ENCODE measurements at regions not wholly inside any gene's neighbourhood (a gene's known extent, or its start where the extent isn't known, plus 50 kb on each side); places are given as distances from the start of the nearest gene placed in this dataset.
A peak's percentile ranks its signal among the peaks of the same experiment; 100 is the strongest.

GRCh38 chr2:3126911-3127621 lies 250.6 kb downstream of the EIPR1 start:
- WGBS, 10 experiments, result 26 to 100% (median 81%) methylated on average over 1 to 13 of the region's 23 CpGs; no CpG with 5 or more reads in 2 of the 10 experiments
- Histone ChIP-seq H3K27ac (peak overlapping the region in 1 of 2 donors; percentile 40), H3K4me1 (replicated peaks in 1 of 2) (peaks cover 29 to 35% of the 10 kb centered on the region in 2 donors), H3K4me3 (no peak overlapping the region)
- peak; percentile 12 to 66 (median 40) for ATAC-seq (replicated peaks in 6 of 8)
- in situ Hi-C loops (cut with MboI; ENCODE audit: low pct_unique_long_range_greater_than_20kb in 2 of 9, low sequenced_read_pairs in 9 of 9, unreplicated experiment in 9 of 9), result no loop called here

GRCh38 chr2:3126171-3126910 lies 251.3 kb downstream of the EIPR1 start:
- ATAC-seq (replicated peaks in 6 of 8), result peak in 3 of 8 experiments; percentile 62 to 80 (median 69)
- 18 to 100% (median 86%) methylated on average over 1 to 13 of the region's 14 CpGs; no CpG with 5 or more reads in 2 of the 10 experiments for WGBS, 10 experiments
- no peak overlapping the region for H3K27ac ChIP-seq
- peaks cover 21 to 31% of the 10 kb centered on the region in 2 donors for H3K4me1 ChIP-seq (replicated peaks in 1 of 2)
- in situ Hi-C loops (cut with MboI; ENCODE audit: low pct_unique_long_range_greater_than_20kb in 2 of 9, low sequenced_read_pairs in 9 of 9, unreplicated experiment in 9 of 9), result no loop called here
- H3K4me3 ChIP-seq, result no peak overlapping the region

GRCh38 chr2:3125761-3126130 lies 251.9 kb downstream of the EIPR1 start:
- ATAC-seq (replicated peaks in 6 of 8), result peak in 1 of 8 experiments; percentile 15
- H3K27ac ChIP-seq, result no peak overlapping the region

GRCh38 chr2:3125001-3125760 lies 252.4 kb downstream of the EIPR1 start:
- peak in 4 of 8 experiments; percentile 23 to 39 (median 30) for ATAC-seq (replicated peaks in 6 of 8)
- Histone ChIP-seq H3K4me1 (replicated peaks in 1 of 2) (peaks cover 14 to 25% of the 10 kb centered on the region in 2 donors), H3K4me3 (no peak overlapping the region), H3K27ac (no peak overlapping the region)
- in situ Hi-C loops (cut with MboI; ENCODE audit: low pct_unique_long_range_greater_than_20kb in 2 of 9, low sequenced_read_pairs in 9 of 9, unreplicated experiment in 9 of 9), result no loop called here
- 60 to 100% (median 83%) methylated on average over 2 to 16 of the region's 26 CpGs; no CpG with 5 or more reads in 1 of the 10 experiments for WGBS, 10 experiments

More at GRCh38 chr2:3125761-3126130, 251.9 kb downstream of the EIPR1 start:
- H3K4me3 ChIP-seq, result no peak overlapping the region
- WGBS, 10 experiments, result 72 to 100% (median 86%) methylated on average over 1 to 5 of the region's 10 CpGs; no CpG with 5 or more reads in 5 of the 10 experiments
- H3K4me1 ChIP-seq (replicated peaks in 1 of 2), result peaks cover 16 to 25% of the 10 kb centered on the region in 2 donors
- in situ Hi-C loops (cut with MboI; ENCODE audit: low pct_unique_long_range_greater_than_20kb in 2 of 9, low sequenced_read_pairs in 9 of 9, unreplicated experiment in 9 of 9), result no loop called here

- no peak overlapping the region for H3K27ac ChIP-seq
- WGBS, 10 experiments, result 20 to 100% (median 88%) methylated on average over 1 to 2 of the region's 2 CpGs
Measured at GRCh38 chr2:3122525-3122924, 255.1 kb downstream of the EIPR1 start.

GRCh38 chr2:3121601-3122000 lies 256.0 kb downstream of the EIPR1 start:
- no peak overlapping the region for H3K4me3 ChIP-seq
- WGBS, 10 experiments, result 0 to 100% (median 91%) methylated on average over 1 to 2 of the region's 2 CpGs
- ATAC-seq (replicated peaks in 6 of 8), result peak in 1 of 8 experiments; percentile 38
- no peak overlapping the region for H3K27ac ChIP-seq
- in situ Hi-C loops (cut with MboI; ENCODE audit: low pct_unique_long_range_greater_than_20kb in 2 of 9, low sequenced_read_pairs in 9 of 9, unreplicated experiment in 9 of 9), result no loop called here
- H3K4me1 ChIP-seq (replicated peaks in 1 of 2), result peaks cover 0 to 4% of the 10 kb centered on the region in 2 donors

More at GRCh38 chr2:3122525-3122924, 255.1 kb downstream of the EIPR1 start:
- ATAC-seq (replicated peaks in 6 of 8), result no peak
- Histone ChIP-seq H3K4me3 (no peak overlapping the region), H3K4me1 (replicated peaks in 1 of 2) (peaks cover 9 to 13% of the 10 kb centered on the region in 2 donors)
- in situ Hi-C loops (cut with MboI; ENCODE audit: low pct_unique_long_range_greater_than_20kb in 2 of 9, low sequenced_read_pairs in 9 of 9, unreplicated experiment in 9 of 9), result no loop called here

- peak in 1 of 8 experiments; percentile 42 for ATAC-seq (replicated peaks in 6 of 8)
- WGBS, 10 experiments, result 17 to 100% (median 42%) methylated on average over 1 to 6 of the region's 7 CpGs
- H3K27ac ChIP-seq, result no peak overlapping the region
- H3K4me1 ChIP-seq (replicated peaks in 1 of 2), result no peaks in the 10 kb centered on the region
- no peak overlapping the region for H3K4me3 ChIP-seq
- in situ Hi-C loops (cut with MboI; ENCODE audit: low pct_unique_long_range_greater_than_20kb in 2 of 9, low sequenced_read_pairs in 9 of 9, unreplicated experiment in 9 of 9), result no loop called here
Measured at GRCh38 chr2:3117650-3118216, 259.9 kb downstream of the EIPR1 start.

GRCh38 chr2:3116371-3116770 lies 261.2 kb downstream of the EIPR1 start:
- Histone ChIP-seq H3K4me1 (replicated peaks in 1 of 2) (no peaks in the 10 kb centered on the region), H3K4me3 (no peak overlapping the region), H3K27ac (no peak overlapping the region)
- in situ Hi-C loops (cut with MboI; ENCODE audit: low pct_unique_long_range_greater_than_20kb in 2 of 9, low sequenced_read_pairs in 9 of 9, unreplicated experiment in 9 of 9), result no loop called here
- 47 to 100% (median 90%) methylated on average over 1 to 9 of the region's 14 CpGs; no CpG with 5 or more reads in 1 of the 10 experiments for WGBS, 10 experiments
- no peak for ATAC-seq (replicated peaks in 6 of 8)

- no peak for ATAC-seq (replicated peaks in 6 of 8)
- H3K27ac ChIP-seq, result no peak overlapping the region
- no peak overlapping the region for H3K4me3 ChIP-seq
- no peaks in the 10 kb centered on the region for H3K4me1 ChIP-seq (replicated peaks in 1 of 2)
- WGBS, 10 experiments, result 40 to 100% (median 75%) methylated on average over 1 to 7 of the region's 13 CpGs; no CpG with 5 or more reads in 2 of the 10 experiments
- in situ Hi-C loops (cut with MboI; ENCODE audit: low pct_unique_long_range_greater_than_20kb in 2 of 9, low sequenced_read_pairs in 9 of 9, unreplicated experiment in 9 of 9), result no loop called here
Measured at GRCh38 chr2:3115301-3116042, 262.1 kb downstream of the EIPR1 start.

- WGBS, 10 experiments, result 50 to 100% (median 86%) methylated on average over 1 to 13 of the region's 26 CpGs; no CpG with 5 or more reads in 1 of the 10 experiments
- in situ Hi-C loops (cut with MboI; ENCODE audit: low pct_unique_long_range_greater_than_20kb in 2 of 9, low sequenced_read_pairs in 9 of 9, unreplicated experiment in 9 of 9), result no loop called here
- Histone ChIP-seq H3K27ac (no peak overlapping the region), H3K4me3 (no peak overlapping the region), H3K4me1 (replicated peaks in 1 of 2) (no peaks in the 10 kb centered on the region)
- no peak for ATAC-seq (replicated peaks in 6 of 8)
Measured at GRCh38 chr2:3114406-3115185, 263.0 kb downstream of the EIPR1 start.

GRCh38 chr2:3113769-3114168 lies 263.8 kb downstream of the EIPR1 start:
- no peak for ATAC-seq (replicated peaks in 6 of 8)
- H3K27ac ChIP-seq, result no peak overlapping the region
- H3K4me3 ChIP-seq, result no peak overlapping the region
- in situ Hi-C loops (cut with MboI; ENCODE audit: low pct_unique_long_range_greater_than_20kb in 2 of 9, low sequenced_read_pairs in 9 of 9, unreplicated experiment in 9 of 9), result no loop called here
- 30 to 100% (median 77%) methylated on average over 1 to 6 of the region's 6 CpGs; no CpG with 5 or more reads in 2 of the 10 experiments for WGBS, 10 experiments
- H3K4me1 ChIP-seq (replicated peaks in 1 of 2), result no peaks in the 10 kb centered on the region
